GM18498 (cell line): ENCODE measurements at regions not wholly inside any gene's neighbourhood (a gene's known extent, or its start where the extent isn't known, plus 50 kb on each side); places are given as distances from the start of the nearest gene placed in this dataset.

Experiments used
- ATAC-seq: cut with Tn5 transposase; IDR thresholded peaks from one replicate; pipeline ENCODE4 v1.9.1; 2021; ENCODE audit warnings: mild to moderate bottlenecking, moderate library complexity; ENCODE audit not compliant: unreplicated experiment

GRCh38 chr10:100612601-100613595, 77.2 kb downstream of the HIF1AN start:
- no peak for ATAC-seq

GRCh38 chr10:100613846-100614245, 78.1 kb downstream of the HIF1AN start:
- ATAC-seq, result no peak

- ATAC-seq, result no peak
Measured at GRCh38 chr10:100614429-100615095, 78.8 kb downstream of the HIF1AN start.

GRCh38 chr10:100615241-100615640, 79.5 kb downstream of the HIF1AN start:
- ATAC-seq, result no peak

- no peak for ATAC-seq
Measured at GRCh38 chr10:100615908-100616307, 80.2 kb downstream of the HIF1AN start.

- no peak for ATAC-seq
Measured at GRCh38 chr10:100618091-100618615, 82.4 kb downstream of the HIF1AN start.

GRCh38 chr10:100618632-100619255, 83.0 kb downstream of the HIF1AN start:
- no peak for ATAC-seq

GRCh38 chr10:100620087-100620835, 84.5 kb downstream of the HIF1AN start:
- no peak for ATAC-seq

- ATAC-seq, result no peak
Measured at GRCh38 chr10:100621360-100622205, 85.8 kb downstream of the HIF1AN start.

GRCh38 chr10:100622946-100623345, 87.2 kb downstream of the HIF1AN start:
- ATAC-seq, result no peak

GRCh38 chr10:100623521-100624230, 87.9 kb downstream of the HIF1AN start:
- no peak for ATAC-seq

- no peak for ATAC-seq
Measured at GRCh38 chr10:100624298-100624697, 88.6 kb downstream of the HIF1AN start.

GRCh38 chr10:100625816-100626215, 90.1 kb downstream of the HIF1AN start:
- ATAC-seq, result no peak

- ATAC-seq, result no peak
Measured at GRCh38 chr10:100628061-100628460, 92.3 kb downstream of the HIF1AN start.

- no peak for ATAC-seq
Measured at GRCh38 chr10:100631192-100631591, 95.4 kb downstream of the HIF1AN start.

GRCh38 chr10:100632027-100632426, 96.3 kb downstream of the HIF1AN start:
- ATAC-seq, result no peak

GRCh38 chr10:100634034-100634433, 98.3 kb downstream of the HIF1AN start:
- ATAC-seq, result no peak

- no peak for ATAC-seq
Measured at GRCh38 chr10:100636848-100637553, 101.3 kb downstream of the HIF1AN start.
